Parathyroid adenoma (tissue), 2 donors: ENCODE measurements at regions not wholly inside any gene's neighbourhood (a gene's known extent, or its start where the extent isn't known, plus 50 kb on each side); places are given as distances from the start of the nearest gene placed in this dataset.

Source experiments
- H2AFZ ChIP-seq: fragments of 300-600 bp; sonication (generic); one replicate; pipeline ENCODE4 v1.7.0; 2017; ENCODE audit warnings: antibody characterized with exemption, mild to moderate bottlenecking
- H3K27ac ChIP-seq: fragments of 300-600 bp; sonication (generic); one replicate; pipeline ENCODE4 v1.7.0; 2017
- H3K27me3 ChIP-seq: fragments of 300-600 bp; sonication (generic); one replicate; pipeline ENCODE4 v1.7.0; 2017; ENCODE audit warnings: low read length; ENCODE audit not compliant: control insufficient read depth, insufficient read depth
- H3K36me3 ChIP-seq: fragments of 300-600 bp; sonication (generic); one replicate; pipeline ENCODE4 v1.7.0; 2017; ENCODE audit warnings: low read length; ENCODE audit not compliant: control insufficient read depth, insufficient read depth
- H3K4me1 ChIP-seq: fragments of 300-600 bp; sonication (generic); one replicate; pipeline ENCODE4 v1.7.0; 2017; ENCODE audit warnings: control low read depth
- H3K4me2 ChIP-seq: fragments of 300-600 bp; sonication (generic); one replicate; pipeline ENCODE4 v1.7.0; 2017; ENCODE audit warnings: low read length
- H3K4me3 ChIP-seq: fragments of 300-600 bp; sonication (generic); one replicate; pipeline ENCODE4 v1.7.0; 2017; ENCODE audit warnings: low read depth, low read length
- H3K79me2 ChIP-seq: fragments of 300-600 bp; sonication (generic); one replicate; pipeline ENCODE4 v1.7.0; 2017; ENCODE audit warnings: control low read depth
- H3K9ac ChIP-seq: fragments of 300-600 bp; sonication (generic); one replicate; pipeline ENCODE4 v1.7.0; 2017; ENCODE audit warnings: mild to moderate bottlenecking
- H3K9me3 ChIP-seq: fragments of 300-600 bp; sonication (generic); one replicate; pipeline ENCODE4 v1.7.0; 2017; ENCODE audit warnings: low read length; ENCODE audit not compliant: control insufficient read depth
- CTCF ChIP-seq: fragments of 300-600 bp; sonication (generic); IDR thresholded peaks from one replicate; pipeline ENCODE4 v1.7.0; 2017; ENCODE audit warnings: antibody characterized with exemption, mild to moderate bottlenecking
- donor health status: primary hyperparathyroidism.

- Histone ChIP-seq H2AFZ (no peak overlapping the region), H3K79me2 (no peaks in the 10 kb centered on the region), H3K9ac (no peak overlapping the region), H3K9me3 (no peaks in the 10 kb centered on the region), H3K4me2 (no peak overlapping the region), H3K4me1 (no peaks in the 10 kb centered on the region), H3K27ac (no peak overlapping the region), H3K4me3 (no peak overlapping the region), H3K36me3 (no peaks in the 10 kb centered on the region), H3K27me3 (no peaks in the 10 kb centered on the region)
- TF ChIP-seq CTCF: no peak
Observed at GRCh38 chr5:174381241-174381640, 335.7 kb downstream of the NSG2 start.

DNA sequence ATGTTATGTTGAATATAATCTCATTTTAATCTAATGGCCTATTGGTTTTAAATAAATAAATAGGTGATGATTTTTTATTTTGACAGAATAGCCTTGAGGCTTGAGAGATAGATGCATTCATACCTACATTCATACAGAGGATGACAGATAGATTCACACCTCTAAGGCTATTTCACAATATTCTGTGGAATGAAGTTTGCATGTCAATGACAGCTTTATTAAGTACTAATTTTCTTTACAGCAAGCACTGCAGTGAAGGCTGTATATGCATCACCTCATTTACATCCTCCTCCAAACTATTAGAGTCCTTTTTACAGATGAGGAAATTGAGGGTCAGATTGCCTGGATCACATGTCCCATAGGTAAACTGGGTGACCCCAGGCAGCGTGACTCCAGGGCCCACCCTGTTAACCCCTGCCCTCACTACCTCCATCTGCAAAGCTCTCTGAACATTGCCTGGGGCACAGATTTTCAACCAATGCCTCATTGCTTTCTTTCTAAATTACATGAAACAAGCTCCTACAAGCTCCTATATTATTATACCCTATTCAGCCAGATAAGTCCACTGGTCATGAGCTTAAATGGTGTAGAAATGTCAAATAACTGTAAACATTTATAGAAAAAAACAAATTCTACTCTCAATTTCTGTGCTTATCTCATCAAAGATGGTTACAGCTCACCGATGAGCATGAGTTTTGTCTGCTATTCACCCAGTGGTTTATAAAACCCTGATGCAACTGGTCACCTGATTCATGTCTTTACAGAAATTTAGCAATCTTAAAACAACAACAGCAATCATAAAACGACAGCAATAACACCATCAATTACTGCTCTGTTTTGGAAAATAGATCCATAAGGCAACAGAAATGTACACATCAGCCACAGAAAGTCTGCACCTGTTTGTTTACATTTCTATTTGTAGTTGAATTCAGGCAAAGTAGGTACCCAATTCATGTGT lies 338.0 kb downstream of the NSG2 start:
- no peak overlapping the region for H3K4me2 ChIP-seq
- no peaks in the 10 kb centered on the region for H3K27me3 ChIP-seq
- H3K9me3 ChIP-seq: no peaks in the 10 kb centered on the region
- H2AFZ ChIP-seq: peak overlapping the region; percentile 22
- TF ChIP-seq CTCF: no peak
- H3K4me3 ChIP-seq: no peak overlapping the region
- no peak overlapping the region for H3K27ac ChIP-seq
- H3K79me2 ChIP-seq: no peaks in the 10 kb centered on the region
- H3K36me3 ChIP-seq: no peaks in the 10 kb centered on the region
- no peaks in the 10 kb centered on the region for H3K4me1 ChIP-seq
- no peak overlapping the region for H3K9ac ChIP-seq

GRCh38 chr5:174384509-174384947 lies 339.0 kb downstream of the NSG2 start:
- no peak for TF ChIP-seq CTCF
- H2AFZ ChIP-seq: no peak overlapping the region
- H3K4me3 ChIP-seq: no peak overlapping the region

DNA sequence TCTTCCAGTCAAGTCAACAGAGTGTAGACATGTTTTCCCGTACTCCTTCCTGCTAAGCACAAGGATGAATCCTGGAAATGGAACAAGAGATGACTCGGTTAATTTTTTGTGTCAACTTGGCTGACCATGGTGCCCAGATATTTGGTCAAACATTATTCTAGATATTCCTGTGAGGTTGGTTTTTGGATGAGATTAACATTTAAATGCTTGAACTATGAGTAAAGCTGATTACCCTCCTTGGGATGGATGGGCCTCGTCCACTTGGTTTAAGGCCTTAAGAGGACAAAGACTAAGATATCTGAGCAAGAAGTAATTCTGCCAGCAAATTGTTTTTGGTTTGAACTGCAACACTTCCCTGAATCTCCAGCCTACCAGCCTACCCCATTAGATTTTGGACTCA lies 338.1 kb upstream of the MSX2 start:
- H3K4me1 ChIP-seq: no peaks in the 10 kb centered on the region
- no peak overlapping the region for H3K4me3 ChIP-seq
- no peaks in the 10 kb centered on the region for H3K9me3 ChIP-seq
- no peaks in the 10 kb centered on the region for H3K79me2 ChIP-seq
- H2AFZ ChIP-seq: no peak overlapping the region
- H3K27ac ChIP-seq: no peak overlapping the region
- no peaks in the 10 kb centered on the region for H3K36me3 ChIP-seq
- H3K27me3 ChIP-seq: no peaks in the 10 kb centered on the region
- no peak for TF ChIP-seq CTCF
- H3K4me2 ChIP-seq: no peak overlapping the region
- H3K9ac ChIP-seq: no peak overlapping the region

More at GRCh38 chr5:174384509-174384947, 339.0 kb downstream of the NSG2 start:
- H3K79me2 ChIP-seq: no peaks in the 10 kb centered on the region
- H3K4me2 ChIP-seq: no peak overlapping the region
- no peaks in the 10 kb centered on the region for H3K36me3 ChIP-seq
- no peak overlapping the region for H3K9ac ChIP-seq
- H3K27me3 ChIP-seq: no peaks in the 10 kb centered on the region
- H3K9me3 ChIP-seq: no peaks in the 10 kb centered on the region
- H3K27ac ChIP-seq: no peak overlapping the region
- H3K4me1 ChIP-seq: no peaks in the 10 kb centered on the region
